Stimulated activated CD4-positive, alpha-beta T cell treated with anti-CD3 and anti-CD28 coated beads, TNF-alpha, amount 100 ng/mL, for 4 hours (primary cell): ENCODE measurements at regions not wholly inside any gene's neighbourhood (a gene's known extent, or its start where the extent isn't known, plus 50 kb on each side); places are given as distances from the start of the nearest gene placed in this dataset.
"Not testable (repeated sequence)": the region's sequence is repeated elsewhere in the genome, so short reads cannot be mapped to it uniquely, and the experiment has no call there.

ENCODE experiments used
- DNase-seq, 3 experiments: peaks; one replicate each; pipeline ENCODE4 v3.0.0-alpha.2; 2020; ENCODE audit warnings: low read depth in 3 of 3

DNA sequence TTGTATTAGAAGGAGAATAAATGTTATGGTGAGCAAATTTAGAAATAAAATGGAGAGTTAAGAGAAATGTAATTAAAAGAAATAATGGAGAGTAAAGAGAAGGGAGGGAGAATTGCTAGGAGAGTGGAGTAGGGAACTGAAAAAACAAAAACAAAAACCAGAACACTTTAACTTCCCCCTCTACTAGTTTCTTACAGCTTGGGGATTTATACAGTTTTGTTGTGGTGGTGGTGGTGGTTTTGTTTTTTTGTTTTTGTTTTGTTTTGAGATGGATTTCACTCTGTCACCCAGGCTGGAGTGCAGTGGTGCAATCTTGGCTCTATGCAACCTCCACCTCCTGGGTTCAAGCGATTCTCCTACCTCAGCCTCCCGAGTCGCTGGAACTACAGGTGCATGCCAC, 322.4 kb downstream of the TMEM167A start:
- no peak for DNase-seq

DNA sequence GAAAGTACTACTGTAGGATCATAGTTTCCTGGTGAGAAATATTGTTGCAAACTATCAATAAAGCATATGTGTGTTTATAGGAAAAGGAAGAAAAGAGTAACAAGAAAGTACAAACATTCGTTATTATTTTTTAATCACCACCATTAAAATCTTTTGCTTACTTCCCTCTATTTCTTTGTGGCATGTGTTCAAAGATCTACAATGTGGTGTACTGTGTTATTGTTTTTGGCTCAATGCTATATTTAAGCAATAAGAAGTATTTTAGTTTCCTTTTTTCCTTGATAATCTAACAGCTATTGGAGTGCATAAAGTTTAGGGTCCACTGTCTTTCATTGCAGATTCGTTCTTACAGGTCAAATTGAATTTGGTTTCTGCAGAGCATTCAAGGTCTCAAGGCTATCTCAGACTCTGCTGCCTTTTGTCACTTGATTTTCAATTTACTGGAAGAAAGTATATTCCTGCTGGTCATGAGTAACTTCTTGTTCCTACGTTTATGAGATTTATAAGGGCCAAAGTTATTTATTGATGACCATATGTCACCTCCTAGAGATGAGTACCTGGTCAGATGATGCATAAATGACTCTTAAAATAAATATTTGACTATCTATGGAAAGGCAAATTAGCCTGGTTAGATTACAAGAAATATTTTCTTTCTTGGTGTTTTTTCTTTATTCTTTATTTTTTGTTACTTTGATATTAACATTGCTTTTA, 323.0 kb downstream of the TMEM167A start:
- DNase-seq = no peak

DNA sequence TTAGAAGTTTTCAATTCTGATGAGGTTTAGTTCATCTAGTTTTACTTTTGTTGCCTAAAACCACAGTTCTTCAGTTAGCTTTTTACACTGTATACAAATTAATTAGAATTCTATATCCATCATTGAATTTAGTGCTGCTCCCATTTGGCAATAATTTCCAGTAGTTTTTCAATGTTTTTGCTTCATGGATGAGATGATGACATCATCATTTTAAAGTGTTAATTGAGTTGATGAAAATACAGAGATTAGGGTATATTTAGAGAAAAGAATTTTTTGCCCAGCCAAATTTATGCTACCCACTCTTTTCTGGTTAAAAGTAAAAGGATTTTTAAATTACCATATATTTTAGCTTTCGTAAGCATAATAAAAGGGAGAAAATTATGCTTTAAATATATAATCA, 323.8 kb downstream of the TMEM167A start:
- no peak for DNase-seq

DNA sequence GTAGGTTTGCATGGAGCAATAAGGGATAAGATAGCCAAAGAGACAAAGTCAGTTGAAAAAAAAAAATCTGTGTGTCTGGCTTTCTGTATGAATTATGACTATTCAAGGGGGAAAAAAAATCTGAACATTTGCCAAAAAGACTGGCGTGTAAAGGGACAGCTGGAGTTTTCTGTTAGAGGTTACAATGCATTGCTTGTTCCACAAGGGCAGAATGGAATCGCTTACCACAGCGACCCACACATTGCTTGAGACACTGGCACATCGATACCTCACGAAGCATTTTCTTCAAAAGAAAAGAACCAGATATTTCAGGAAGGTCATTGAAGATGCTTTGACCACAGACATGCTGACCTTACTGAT, 327.8 kb downstream of the TMEM167A start:
- DNase-seq = no peak

DNA sequence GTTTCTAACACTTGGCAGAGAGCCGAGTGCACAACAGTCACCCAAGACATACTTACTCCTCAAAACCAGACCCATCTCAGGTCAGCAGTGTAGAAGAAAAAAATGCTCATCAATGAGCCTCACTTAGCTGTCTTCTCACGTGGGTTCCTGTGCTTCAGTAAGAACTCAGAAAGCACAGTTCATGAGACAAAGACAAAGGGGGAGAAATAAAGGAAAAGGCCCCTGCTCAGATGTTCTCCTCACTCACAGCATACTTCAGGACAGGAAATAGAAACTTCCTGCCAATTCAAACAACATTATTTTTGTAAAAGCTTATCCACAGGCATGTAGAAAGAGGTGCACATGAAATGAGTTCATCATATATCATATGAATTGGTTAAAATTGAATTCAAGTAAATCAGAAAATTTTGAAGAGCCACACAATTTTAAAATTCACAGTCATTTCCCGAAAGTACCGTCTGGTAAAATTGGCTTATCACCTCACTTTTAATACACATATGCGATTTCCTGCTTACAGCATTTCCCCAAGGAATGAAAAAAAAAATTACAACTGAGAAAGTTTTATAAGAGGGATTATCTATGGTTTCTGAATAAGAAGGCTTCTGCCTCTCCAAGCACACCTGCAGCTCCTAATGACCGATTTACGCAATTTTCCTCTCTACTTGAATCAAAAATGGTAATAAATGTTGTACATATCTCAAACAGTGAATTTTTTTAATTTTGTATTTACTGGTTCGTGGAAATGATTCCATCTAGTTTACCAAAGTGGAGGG, 328.3 kb downstream of the TMEM167A start:
- no peak for DNase-seq

DNA sequence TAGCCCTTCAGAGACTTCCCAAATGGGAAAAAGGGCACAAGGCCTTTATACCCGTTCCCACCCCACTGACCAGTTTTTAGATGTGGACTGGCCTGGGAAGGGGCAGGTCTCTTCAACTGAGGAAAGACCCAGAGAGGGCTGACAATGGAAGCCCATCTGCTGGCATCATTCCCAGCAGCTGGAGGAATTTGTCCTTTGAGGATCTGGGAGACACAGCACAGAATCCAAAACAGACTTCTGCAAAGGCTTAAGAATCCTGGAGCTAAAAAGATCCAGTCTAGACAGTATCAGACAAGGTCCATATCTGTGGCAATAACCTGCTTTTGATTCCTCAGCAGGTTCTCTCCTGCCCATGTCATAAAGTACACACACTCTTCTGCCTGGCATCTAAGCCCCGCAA, 329.2 kb downstream of the TMEM167A start:
- no peak for DNase-seq

DNA sequence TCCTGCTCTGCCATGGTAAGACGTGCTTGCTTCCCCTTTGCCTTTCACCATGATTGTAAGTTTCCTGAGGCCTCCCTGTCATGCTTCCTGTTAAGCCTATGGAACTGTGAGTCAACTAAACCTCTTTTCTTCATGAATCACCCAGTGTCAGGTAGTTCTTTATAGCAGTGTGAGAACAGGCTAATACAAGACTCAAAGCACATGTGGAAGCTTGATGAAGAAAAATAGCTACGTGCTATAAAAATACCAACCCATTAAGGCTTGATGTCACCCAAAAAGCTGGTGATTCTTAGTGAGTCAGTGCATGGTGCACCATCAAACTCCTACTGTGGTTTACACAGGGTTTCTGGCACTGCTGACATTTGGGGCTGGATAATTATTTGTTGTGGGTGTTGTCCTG, 332.2 kb downstream of the TMEM167A start:
- DNase-seq = no peak

DNA sequence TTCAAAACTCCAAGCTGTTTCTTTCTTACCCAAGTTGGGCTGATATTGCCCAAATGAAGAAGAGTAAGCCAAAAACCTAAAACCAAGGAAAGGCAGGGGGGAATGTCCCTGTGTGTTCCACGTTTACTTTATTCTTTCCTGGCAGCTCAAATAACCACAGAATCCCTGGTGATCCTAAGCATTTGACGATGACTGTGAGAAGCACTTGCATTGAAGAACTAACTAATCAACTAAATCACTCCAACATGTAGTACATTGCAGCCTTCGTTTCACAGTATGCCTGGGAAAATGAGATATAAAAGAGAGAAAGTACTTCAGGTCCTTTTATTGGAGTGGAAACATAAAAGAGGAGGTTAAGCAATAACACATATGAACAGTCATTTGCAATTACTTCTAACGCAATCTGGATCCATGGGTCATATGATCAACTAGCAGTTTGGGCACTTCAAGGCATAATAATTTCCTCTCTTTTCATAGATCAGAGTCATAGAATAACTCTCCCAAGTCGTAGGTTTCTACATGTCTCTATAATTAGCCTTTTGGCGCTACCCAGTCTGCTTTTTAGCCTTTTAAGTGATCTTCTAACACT, 338.4 kb downstream of the TMEM167A start:
- no peak for DNase-seq

DNA sequence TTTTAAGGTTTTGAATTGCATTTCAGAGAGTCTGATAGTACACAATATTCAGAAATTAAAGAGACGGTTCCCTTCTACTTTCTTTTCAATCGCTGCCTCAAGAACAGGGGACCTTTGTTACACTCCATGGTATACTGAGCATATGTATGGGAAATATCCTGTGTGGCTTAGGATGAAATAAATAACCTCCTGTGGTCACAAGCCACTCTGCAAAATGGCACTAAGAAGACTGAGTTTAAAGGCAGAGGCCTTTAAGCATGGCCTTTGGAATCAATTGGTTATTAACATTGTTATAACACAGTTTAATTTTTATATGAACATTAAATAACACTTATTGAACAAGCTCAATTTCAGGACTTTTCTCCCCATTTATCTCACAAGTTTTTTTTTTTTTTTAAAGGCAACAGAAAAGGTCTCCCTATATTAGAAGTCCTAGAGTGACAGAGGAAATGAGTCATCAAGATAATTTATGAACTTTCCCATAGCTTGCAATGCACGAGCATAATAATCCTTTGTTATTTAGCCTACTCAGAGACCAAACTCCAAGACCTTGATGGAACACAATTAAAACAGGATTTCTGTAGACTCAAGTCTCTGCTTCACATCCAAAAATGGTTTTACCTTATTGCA, 341.9 kb downstream of the TMEM167A start:
- no peak for DNase-seq

DNA sequence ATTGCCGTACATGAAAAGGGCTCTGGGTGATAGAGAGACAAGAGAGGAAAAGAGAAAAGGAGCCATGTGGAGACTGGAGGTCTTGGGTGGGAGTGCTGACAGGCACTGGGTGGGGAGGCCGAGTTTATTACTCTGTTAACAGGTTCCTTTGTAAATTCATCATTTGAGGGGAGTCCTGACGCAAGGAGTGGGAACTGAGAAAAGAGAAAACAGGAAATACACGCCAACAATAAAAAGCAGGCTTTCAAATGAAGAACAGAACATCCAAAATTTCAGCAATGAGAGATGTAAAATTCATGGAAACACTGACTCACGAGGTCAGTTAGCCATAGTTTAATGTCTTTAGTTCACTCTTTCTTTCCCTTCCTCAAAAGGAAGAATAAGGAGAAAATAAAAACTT, 342.8 kb downstream of the TMEM167A start:
- DNase-seq = no peak

DNA sequence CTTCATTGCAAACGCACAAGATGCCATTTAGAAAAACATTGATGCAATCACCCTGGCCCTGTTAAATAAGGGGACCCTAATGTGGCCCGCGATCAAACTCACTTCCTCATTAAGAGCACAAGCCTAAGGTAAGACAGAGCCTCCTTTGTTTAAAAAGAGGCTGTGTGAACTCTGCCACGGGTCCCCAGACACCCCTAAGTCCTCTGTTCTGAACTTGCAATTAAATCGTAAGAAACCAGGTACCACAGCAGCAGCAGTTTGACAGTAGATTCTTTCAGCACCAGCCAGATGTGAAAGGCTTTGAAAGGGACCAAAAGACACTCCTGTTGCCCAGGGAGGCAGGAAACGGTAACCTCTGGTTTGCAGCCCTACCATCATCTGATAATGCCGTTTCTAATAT, 346.3 kb downstream of the TMEM167A start:
- DNase-seq = no peak

DNA sequence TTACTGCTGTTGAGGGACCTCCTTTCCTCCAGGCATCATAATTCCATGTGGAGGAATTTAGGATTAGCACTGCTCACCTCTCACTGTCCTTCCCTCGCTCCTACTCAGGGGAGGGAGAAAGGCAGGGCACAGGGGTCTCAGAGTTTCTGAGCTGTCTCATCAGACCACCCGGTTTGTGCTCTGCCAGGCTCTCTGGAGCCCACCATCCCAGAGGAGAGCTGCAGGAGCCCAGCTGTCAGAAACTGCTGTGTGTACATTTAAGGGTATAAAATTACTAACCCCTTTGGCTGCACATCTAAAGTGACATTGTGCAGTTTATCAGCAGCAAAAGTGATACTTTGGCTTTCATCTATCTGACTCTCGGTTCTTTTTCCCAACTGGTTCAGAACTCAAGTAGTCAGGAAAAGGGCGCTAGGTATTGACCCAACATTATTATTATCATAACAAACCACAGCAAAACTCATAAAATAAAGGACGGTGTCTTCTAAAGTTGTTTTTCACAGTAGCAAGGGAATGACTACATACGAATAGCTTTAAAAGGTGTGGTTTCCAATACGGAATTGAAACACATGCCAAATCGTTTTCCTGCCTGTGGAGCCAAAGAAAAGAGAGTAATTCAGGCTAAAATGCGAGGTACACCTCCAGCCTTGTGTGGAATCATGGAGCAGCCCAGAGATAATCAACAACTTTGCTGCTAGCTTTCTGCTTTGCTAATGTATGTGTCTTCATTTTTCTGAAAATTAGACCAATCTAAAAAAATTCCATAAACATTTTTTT, 348.1 kb downstream of the TMEM167A start:
- DNase-seq = no peak

DNA sequence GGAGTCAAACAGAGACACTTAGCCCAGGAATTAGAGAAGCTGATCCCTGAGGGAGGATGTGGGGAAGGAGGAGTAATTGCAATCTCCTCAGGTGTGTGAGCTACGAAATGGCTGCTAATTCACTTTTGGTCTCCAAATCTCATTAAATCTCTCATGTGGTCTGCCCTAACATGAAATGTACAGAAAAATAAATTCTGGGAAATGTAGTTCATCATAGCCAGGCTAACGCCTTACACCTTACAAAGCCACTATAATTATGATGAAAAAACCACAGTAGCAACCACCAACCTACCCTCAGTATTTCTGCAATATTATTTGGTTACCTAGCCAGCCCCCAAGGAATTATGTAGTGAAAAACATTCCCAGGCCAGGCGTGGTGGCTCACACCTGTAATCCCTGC, 354.0 kb downstream of the TMEM167A start:
- DNase-seq = no peak

DNA sequence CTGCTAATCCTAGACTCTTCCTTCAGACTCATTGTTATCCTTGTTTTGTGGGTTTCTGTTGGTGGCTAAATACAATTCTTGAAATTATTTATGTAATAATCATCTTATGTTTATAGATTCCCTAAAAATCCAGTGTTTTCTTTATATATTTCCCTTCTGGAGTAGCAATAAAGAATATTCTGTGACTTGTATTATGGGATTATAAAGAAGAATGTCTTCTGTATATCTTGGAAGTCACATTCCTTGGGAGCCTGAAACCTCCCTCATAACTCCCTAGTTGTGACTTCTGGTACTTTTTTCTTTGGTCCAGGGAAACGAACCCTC, 356.1 kb downstream of the TMEM167A start:
- DNase-seq = no peak

DNA sequence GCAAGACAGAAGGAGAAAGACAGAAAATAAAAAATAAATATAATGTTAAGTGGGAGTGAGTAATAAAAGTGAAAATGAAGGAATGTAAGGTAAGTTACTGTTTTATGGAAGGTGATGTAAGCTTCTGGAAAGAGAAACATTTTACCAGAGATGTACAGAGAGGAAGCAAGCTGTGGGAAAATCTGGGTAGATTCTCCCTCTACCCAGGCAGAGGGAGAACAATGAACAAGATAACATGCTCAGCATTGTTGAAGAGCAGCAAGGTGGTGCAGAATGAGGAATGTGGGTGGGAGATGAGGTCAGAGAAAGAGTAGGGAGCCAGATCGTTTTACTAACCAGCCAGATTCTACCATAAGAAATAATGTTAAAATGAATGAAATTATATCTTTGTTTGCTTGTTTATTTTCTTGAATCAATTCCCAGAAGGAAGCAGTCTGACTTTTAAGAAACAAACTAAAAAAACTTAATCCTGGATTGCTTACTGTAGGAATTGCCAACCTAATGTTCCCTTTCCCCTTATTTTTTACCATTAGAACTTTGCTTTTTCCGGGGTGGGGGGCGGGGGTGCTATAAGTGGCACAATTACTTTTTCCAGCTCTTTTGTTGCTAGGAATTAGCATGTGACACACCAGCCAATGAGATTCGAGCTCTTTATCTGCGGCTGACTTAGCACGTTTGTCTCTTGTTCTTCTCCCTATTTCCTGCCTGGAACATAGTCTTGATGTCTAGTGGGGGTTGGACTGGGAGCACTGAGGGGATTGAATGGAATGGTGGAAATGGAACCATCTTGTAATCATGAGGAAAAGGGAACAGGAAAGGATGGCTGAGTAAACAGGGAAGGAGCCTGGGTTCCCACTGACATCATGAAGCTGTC, 356.7 kb downstream of the TMEM167A start:
- no peak for DNase-seq

DNA sequence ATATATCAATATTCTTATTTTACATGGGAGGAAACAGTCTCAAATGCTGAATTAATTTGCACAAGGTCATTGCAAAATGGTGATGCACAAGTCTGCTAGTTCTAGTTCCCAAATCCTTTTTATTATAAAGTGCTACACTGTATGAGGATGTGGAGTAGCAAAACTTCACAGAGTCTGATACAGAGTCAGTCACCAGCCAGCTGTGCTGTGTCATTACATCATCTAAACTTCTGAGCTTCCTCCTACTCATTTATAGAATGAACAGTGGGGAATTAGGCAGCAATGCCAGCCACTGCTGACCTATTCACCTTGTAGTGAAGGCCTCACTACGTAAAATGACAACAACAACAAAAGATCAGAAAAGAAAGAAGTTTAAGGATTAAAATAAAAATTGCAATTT, 357.8 kb downstream of the TMEM167A start:
- no peak for DNase-seq

DNA sequence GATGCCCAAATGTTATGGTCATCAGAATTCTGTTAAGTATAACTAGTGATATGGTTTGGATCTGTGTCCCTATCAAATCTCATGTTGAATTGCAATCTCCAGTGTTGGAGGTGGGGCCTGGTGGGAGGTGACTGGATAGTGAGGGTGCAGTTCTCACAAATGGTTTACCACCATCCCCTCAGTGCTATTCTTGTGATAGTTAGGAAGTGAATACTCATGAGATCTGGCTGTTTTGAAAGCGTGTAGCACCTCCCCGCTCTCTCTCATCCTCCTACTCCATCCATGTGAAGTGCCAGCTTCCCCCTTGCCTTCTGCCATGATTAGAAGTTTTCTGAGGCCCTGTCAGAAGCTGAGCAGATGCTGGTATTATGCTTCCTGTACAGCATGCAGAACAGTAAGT, 359.5 kb downstream of the TMEM167A start:
- no peak for DNase-seq

DNA sequence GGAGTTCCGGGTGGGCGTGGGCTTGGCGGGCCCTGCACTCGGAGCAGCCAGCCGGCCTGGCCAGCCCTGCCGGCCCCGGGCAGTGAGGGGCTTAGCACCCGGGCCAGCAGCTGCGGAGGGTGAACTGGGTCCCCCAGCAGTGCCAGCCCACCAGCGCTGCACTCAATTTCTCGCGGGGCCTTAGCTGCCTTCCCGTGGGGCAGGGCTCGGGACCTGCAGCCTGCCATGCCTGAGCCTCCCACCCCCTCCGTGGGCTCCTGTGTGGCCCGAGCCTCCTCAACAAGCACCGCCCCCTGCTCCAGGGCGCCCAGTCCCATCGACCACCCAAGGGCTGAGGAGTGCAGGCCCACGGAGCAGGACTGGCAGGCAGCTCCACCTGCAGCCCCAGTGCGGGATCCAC, 362.5 kb downstream of the TMEM167A start:
- not testable (repeated sequence) for DNase-seq

DNA sequence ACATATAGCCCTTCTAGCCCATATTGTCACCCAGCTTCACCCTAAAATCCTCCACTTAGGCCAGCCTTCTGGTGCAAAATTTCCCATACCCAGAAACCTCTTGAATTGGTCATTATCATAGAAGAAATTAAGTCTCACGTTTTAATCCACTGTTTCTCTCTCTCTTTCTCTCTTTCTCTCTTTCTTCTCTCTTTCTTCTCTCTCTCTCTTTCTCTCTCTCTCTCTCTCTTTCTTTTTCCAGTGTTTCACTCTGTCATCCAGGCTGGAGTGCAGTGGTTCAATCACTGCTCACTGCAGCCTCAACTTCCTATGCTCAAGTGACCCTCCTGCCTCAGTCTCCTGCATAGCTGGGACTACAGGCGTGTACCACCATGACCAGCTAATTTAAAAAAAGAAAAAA, 363.4 kb downstream of the TMEM167A start:
- DNase-seq = no peak

DNA sequence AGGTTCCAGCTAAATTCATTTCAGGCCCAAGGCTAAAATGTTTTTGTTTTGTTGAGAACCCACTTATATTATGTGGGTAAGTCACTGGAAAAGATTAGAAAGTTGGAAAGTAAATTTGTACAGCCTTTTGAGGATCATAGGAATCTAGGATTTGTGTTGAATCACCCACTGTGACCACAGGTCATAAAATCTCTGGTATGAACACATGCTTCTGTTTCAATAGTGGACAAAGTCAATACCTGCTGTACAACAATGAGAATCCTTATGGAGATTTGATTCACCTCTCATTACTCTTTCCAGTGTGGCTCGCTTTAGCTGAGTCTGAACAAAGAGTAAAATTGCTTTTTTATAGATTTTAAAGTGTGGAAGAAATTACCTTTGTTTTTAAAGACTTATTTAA, 369.5 kb downstream of the TMEM167A start:
- no peak for DNase-seq

DNA sequence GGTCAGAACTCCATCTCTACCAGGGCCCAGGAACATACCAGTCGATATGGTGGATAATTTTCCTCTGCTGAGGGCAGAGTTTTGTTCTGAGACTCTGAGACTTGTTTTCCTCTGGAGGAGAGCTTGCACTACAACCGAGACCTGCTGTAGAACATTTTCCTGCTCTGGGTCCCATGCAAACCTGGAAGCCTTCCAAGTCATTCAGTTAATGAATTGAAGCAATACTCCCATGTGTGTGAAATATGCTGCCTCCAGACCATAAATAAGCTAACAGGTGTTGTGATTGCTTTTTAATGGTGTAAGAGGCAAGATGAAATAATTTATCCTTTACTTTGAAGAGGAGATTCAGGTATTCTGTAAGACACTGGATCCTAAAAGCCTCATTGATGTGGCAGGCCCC, 372.8 kb downstream of the TMEM167A start:
- no peak for DNase-seq
